HG02642 (cell line): ENCODE measurements at regions not wholly inside any gene's neighbourhood (a gene's known extent, or its start where the extent isn't known, plus 50 kb on each side); places are given as distances from the start of the nearest gene placed in this dataset.

ENCODE experiments used
- ATAC-seq: cut with Tn5 transposase; IDR thresholded peaks from one replicate; pipeline ENCODE4 v1.9.1; 2021; ENCODE audit warnings: mild to moderate bottlenecking; ENCODE audit not compliant: unreplicated experiment, poor library complexity

- ATAC-seq = no peak
Measured at GRCh38 chr1:219292999-219293398, 119.3 kb downstream of the LYPLAL1 start.

- ATAC-seq = no peak
Measured at GRCh38 chr1:219292341-219292740, 118.7 kb downstream of the LYPLAL1 start.

DNA sequence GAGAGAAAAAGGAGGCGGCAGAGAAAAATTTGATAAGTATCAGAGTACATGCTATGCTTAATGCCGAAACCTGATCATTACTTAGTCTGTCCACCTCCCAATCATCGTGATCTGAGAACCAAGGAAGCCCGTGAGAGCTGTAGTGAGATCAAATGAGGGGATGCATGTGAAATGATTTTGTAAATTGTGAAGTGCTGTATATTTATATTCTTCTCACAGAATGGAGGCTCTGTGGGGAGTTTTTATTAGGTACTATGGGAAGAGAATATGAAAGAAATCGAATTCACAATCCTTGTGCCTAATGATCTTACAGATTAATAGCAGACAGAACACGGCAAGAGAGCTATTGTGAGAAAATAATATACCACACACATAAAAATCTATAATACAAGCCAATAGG lies 115.5 kb downstream of the LYPLAL1 start:
- ATAC-seq = no peak

- ATAC-seq = no peak
Measured at GRCh38 chr1:219283541-219283940, 109.9 kb downstream of the LYPLAL1 start.

DNA sequence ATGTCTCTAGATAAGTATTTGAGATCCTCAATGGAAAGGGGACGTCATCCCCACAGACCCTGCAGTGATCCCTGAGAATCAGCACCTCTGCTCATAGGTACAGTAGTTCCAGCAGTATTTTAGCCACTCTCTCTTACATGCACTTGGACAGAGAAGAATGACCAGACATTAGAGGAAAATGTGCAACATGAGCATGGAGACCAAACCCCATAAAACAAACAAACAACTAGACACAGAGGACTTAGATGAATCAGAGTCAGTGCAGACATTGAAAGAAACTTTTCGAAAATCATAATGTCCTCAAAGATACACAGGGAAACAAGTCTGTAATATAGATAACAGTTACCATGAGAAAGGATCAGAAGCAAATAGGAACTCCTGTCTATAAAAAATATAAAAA lies 108.2 kb downstream of the LYPLAL1 start:
- ATAC-seq = no peak

- no peak for ATAC-seq
Measured at GRCh38 chr1:219279017-219279770, 105.5 kb downstream of the LYPLAL1 start.

- ATAC-seq = no peak
Measured at GRCh38 chr1:219278288-219278687, 104.6 kb downstream of the LYPLAL1 start.

GRCh38 chr1:219277304-219278105 lies 103.8 kb downstream of the LYPLAL1 start:
- ATAC-seq = no peak

- no peak for ATAC-seq
Measured at GRCh38 chr1:219276049-219276738, 102.5 kb downstream of the LYPLAL1 start.

DNA sequence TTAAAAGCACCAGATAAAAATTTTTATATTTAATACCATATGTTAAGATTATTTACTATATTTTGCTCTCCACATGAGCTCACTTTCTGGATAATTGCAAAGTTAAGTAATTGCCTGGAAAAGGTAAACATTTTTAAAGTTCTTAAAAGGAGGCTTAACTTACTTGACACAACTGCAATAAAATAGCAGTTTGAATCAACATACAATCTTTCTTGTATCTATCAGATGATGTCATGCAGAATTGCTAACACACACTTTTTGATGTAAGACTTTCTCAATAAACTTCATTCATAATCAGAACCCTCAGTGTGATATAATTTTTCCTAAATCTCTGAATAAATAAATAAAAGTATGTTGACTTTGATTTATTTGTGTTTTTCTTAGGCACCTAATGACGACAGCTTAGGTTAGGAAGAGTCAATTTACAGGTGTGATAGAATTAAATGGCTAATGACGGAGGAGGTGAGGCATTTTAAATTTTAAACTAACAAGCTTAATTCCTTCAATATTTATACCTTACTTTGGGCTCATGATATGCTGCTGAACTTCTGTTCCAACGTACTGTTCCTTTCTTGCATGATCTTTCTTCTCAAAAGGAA lies 99.5 kb downstream of the LYPLAL1 start:
- ATAC-seq = no peak

- no peak for ATAC-seq
Measured at GRCh38 chr1:219271818-219272535, 98.3 kb downstream of the LYPLAL1 start.

DNA sequence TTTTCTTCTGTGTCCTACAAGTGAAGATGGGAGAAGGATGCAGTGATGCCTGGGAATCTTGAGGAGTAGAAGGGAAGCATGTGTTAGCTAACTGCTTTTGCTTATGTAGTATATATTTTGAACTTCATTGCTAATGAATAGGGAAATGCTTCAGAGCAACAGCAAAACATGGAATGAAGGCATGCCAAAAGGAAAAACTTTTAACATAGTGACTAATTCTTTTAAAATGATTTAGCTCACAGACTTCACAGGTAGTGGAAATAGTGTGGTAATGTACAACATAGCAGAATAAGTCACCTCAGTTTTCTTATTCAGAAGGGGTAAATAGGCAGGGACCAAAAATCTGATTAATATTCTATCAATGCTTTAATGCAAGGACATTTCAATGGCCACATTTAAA lies 95.5 kb downstream of the LYPLAL1 start:
- no peak for ATAC-seq

DNA sequence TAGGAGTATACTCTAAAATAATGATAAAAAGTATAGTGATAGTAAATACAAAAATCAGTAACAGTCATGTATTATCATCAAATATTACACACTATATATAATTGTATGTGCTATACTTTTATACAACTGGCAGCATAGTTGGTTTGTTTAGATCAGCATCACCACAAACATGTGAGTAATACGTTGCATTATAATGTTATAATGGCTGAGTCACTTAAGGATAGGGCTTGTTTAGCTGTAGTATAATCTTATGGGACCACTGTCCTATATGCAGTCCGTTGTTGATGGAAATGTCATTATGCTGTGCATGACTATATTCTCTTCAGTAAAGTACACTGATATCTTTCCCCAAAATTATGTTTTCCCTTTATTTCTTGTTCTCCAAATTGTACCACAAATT lies 92.8 kb downstream of the LYPLAL1 start:
- no peak for ATAC-seq

GRCh38 chr1:219265026-219265515 lies 91.4 kb downstream of the LYPLAL1 start:
- ATAC-seq = no peak

- no peak for ATAC-seq
Measured at GRCh38 chr1:219264561-219264960, 90.9 kb downstream of the LYPLAL1 start.
